Panc1 (cell line): ENCODE measurements at regions not wholly inside any gene's neighbourhood (a gene's known extent, or its start where the extent isn't known, plus 50 kb on each side); places are given as distances from the start of the nearest gene placed in this dataset.

Experiments used
- POLR2AphosphoS5 ChIP-seq: IDR thresholded peaks from 2 replicates; pipeline ENCODE4 v1.6.1; 2012; ENCODE audit warnings: mild to moderate bottlenecking, low read depth, low read length, moderate library complexity
- SIN3A ChIP-seq: IDR thresholded peaks from 2 replicates; pipeline ENCODE4 v1.6.1; 2012; ENCODE audit warnings: low read depth, mild to moderate bottlenecking, low read length, moderate library complexity, borderline replicate concordance; ENCODE audit not compliant: insufficient read depth
- TCF7L2 ChIP-seq: IDR thresholded peaks from 2 replicates; pipeline ENCODE4 v1.6.1; 2011; ENCODE audit warnings: mild to moderate bottlenecking, low read depth, low read length, inconsistent platforms
- TF ChIP-seq, protein P1 (sequence below): fragments of 450-650 bp; IDR thresholded peaks from 2 replicates; pipeline ENCODE4 v1.5.1; 2017; ENCODE audit warnings: mild to moderate bottlenecking
- TF ChIP-seq, protein P2 (sequence below), 2 experiments: IDR thresholded peaks; 2 replicates each; pipeline ENCODE4 v1.6.1; 2011 to 2012; ENCODE audit warnings: low read depth in 2 of 2, control low read depth in 1 of 2, low read length in 1 of 2, mild to moderate bottlenecking in 1 of 2, moderate library complexity in 1 of 2; ENCODE audit not compliant: insufficient read depth in 1 of 2

DNA sequence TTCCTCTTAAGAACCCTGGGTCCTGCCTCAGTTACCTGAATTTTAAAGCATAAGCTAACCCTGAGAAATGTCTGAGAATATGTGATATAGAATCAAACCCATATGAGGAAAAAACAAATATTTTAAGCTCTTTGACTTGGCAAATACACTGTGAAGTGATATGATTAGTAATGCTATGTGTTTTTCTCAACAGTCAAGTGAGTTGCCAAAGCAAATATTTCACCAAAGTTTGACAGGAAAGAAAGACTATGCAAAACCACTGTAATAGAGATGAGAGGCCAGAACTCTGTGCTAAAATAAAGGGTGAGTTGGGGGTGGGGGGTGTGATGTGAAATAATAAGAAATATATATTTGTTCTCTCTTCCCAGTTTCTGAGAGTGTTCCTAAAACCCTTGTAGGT lies 613.5 kb upstream of the CCDC179 start:
- TF ChIP-seq, protein P1, sequence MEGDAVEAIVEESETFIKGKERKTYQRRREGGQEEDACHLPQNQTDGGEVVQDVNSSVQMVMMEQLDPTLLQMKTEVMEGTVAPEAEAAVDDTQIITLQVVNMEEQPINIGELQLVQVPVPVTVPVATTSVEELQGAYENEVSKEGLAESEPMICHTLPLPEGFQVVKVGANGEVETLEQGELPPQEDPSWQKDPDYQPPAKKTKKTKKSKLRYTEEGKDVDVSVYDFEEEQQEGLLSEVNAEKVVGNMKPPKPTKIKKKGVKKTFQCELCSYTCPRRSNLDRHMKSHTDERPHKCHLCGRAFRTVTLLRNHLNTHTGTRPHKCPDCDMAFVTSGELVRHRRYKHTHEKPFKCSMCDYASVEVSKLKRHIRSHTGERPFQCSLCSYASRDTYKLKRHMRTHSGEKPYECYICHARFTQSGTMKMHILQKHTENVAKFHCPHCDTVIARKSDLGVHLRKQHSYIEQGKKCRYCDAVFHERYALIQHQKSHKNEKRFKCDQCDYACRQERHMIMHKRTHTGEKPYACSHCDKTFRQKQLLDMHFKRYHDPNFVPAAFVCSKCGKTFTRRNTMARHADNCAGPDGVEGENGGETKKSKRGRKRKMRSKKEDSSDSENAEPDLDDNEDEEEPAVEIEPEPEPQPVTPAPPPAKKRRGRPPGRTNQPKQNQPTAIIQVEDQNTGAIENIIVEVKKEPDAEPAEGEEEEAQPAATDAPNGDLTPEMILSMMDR = no peak
- TF ChIP-seq, protein P2, sequence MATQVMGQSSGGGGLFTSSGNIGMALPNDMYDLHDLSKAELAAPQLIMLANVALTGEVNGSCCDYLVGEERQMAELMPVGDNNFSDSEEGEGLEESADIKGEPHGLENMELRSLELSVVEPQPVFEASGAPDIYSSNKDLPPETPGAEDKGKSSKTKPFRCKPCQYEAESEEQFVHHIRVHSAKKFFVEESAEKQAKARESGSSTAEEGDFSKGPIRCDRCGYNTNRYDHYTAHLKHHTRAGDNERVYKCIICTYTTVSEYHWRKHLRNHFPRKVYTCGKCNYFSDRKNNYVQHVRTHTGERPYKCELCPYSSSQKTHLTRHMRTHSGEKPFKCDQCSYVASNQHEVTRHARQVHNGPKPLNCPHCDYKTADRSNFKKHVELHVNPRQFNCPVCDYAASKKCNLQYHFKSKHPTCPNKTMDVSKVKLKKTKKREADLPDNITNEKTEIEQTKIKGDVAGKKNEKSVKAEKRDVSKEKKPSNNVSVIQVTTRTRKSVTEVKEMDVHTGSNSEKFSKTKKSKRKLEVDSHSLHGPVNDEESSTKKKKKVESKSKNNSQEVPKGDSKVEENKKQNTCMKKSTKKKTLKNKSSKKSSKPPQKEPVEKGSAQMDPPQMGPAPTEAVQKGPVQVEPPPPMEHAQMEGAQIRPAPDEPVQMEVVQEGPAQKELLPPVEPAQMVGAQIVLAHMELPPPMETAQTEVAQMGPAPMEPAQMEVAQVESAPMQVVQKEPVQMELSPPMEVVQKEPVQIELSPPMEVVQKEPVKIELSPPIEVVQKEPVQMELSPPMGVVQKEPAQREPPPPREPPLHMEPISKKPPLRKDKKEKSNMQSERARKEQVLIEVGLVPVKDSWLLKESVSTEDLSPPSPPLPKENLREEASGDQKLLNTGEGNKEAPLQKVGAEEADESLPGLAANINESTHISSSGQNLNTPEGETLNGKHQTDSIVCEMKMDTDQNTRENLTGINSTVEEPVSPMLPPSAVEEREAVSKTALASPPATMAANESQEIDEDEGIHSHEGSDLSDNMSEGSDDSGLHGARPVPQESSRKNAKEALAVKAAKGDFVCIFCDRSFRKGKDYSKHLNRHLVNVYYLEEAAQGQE (IDR thresholded peaks at IDR 0.05; ENCODE audit: insufficient read depth in 1 of 2, low read depth in 2 of 2, low read length in 1 of 2) = no peak
- TF ChIP-seq SIN3A (no peak), POLR2AphosphoS5 (no peak), TCF7L2 (no peak)
